ENCODE measurements at regions not wholly inside any gene's neighbourhood (a gene's known extent, or its start where the extent isn't known, plus 50 kb on each side); places are given as distances from the start of the nearest gene placed in this dataset.

- TF ChIP-seq CTCF (IDR thresholded peaks at IDR 0.05) (no peak), POLR2A (IDR thresholded peaks at IDR 0.05) (no peak)
Measured at GRCh38 chr19:31693933-31694269, 344.7 kb upstream of the TSHZ3 start.
